AG04450 (cell line): ENCODE measurements at regions not wholly inside any gene's neighbourhood (a gene's known extent, or its start where the extent isn't known, plus 50 kb on each side); places are given as distances from the start of the nearest gene placed in this dataset.

ENCODE experiments used
- CTCF ChIA-PET: fragments of 300-600, 350-600 bp; formaldehyde crosslinking; extraction: SDS; loops from one replicate; lab custom pipeline; 2022; ENCODE audit warnings: antibody characterized with exemption, inconsistent platforms; lab: Charles Lee
- POLR2A ChIA-PET: fragments of 350-600 bp; formaldehyde crosslinking; extraction: SDS; loops from one replicate; lab custom pipeline; 2021; ENCODE audit warnings: antibody characterized with exemption, inconsistent platforms; lab: Yijun Ruan, JAX
- DNase-seq: peaks from one replicate; pipeline ENCODE4 v3.0.0-alpha.2; 2011; ENCODE audit warnings: low read depth, low spot score
- H3K27ac ChIP-seq: one replicate; pipeline ENCODE4 v1.5.1; 2012; ENCODE audit warnings: low read depth, low read length, control low read depth
- H3K27me3 ChIP-seq: one replicate; pipeline ENCODE4 v1.6.0; 2012; ENCODE audit warnings: low read length; ENCODE audit not compliant: control insufficient read depth, insufficient read depth
- H3K4me3 ChIP-seq: 2 replicates; pipeline ENCODE4 v1.5.1; 2011; ENCODE audit warnings: mild to moderate bottlenecking, low read depth, low read length, control low read depth
- H3K9me3 ChIP-seq: 2 replicates; pipeline ENCODE4 v1.5.1; 2012; ENCODE audit warnings: low read length; ENCODE audit not compliant: control insufficient read depth, insufficient read depth
- TF ChIP-seq, protein P1 (sequence below): IDR thresholded peaks from 2 replicates; pipeline ENCODE4 v1.5.1; 2011; ENCODE audit warnings: low read depth, low read length, control low read depth, inconsistent platforms

DNA sequence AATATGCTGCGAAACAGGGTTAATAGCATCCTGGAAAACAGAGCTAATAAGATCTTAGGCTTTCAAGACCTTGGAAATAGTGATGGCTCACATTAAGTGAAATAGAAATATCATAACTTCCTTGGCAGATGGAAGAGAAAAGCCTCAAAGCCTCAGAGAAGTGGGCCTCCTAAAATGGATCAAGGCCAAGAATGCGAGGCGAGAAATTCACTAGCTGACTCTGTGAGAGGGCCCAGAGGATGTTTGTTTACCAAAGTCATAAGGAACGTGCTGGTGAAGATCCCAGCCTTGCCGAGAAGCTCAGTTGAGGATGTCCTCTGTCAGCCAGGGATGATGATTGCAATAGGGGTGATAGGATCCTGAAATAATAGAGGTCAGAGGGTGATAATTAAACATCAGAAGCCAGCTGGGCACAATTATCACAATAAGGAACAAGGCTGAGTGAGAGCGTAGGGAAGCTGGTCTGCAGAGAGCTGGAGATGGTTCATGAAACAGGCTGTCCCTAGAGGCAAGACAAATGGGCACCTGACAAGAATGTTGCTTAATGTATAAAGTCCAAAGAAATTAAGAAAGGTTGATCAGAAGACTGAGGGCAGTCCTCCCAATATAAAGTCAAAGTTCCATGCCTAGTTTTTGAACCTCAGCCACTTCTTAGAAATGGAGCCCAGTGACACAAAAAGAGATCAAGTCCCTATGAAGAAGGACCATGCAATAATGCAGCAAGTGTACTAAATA lies 101.7 kb upstream of the COG2 start:
- Histone ChIP-seq H3K9me3 (no peaks in the 10 kb centered on the region), H3K27ac (no peak overlapping the region), H3K27me3 (no peaks in the 10 kb centered on the region), H3K4me3 (no peak overlapping the region)
- TF ChIP-seq, protein P1, sequence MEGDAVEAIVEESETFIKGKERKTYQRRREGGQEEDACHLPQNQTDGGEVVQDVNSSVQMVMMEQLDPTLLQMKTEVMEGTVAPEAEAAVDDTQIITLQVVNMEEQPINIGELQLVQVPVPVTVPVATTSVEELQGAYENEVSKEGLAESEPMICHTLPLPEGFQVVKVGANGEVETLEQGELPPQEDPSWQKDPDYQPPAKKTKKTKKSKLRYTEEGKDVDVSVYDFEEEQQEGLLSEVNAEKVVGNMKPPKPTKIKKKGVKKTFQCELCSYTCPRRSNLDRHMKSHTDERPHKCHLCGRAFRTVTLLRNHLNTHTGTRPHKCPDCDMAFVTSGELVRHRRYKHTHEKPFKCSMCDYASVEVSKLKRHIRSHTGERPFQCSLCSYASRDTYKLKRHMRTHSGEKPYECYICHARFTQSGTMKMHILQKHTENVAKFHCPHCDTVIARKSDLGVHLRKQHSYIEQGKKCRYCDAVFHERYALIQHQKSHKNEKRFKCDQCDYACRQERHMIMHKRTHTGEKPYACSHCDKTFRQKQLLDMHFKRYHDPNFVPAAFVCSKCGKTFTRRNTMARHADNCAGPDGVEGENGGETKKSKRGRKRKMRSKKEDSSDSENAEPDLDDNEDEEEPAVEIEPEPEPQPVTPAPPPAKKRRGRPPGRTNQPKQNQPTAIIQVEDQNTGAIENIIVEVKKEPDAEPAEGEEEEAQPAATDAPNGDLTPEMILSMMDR, result no peak
- no peak for DNase-seq
- POLR2A ChIA-PET, result no interaction called here
- CTCF ChIA-PET, result no interaction called here

DNA sequence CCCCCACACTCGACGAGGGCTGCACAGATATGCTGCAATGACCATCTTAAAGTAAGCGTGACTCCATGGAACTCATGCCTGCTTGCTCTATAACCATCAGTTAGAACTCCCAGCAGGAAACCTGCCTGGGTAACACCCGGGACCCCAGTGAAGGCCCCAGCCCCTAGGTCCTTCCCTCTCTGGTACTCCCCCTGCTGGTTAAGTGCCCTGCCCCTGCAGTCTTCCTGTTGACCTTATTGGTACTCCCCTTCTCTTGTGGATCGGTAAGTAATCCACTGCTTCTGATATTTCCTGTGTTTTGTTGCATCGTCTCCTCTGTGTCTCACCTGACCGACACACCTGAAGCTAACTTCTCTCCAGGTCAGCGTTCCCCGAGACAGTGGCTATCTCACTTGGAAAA lies 104.8 kb upstream of the COG2 start:
- TF ChIP-seq, protein P1, result no peak
- Histone ChIP-seq H3K9me3 (peaks cover 5% of the 10 kb centered on the region; the same call in 1 of the 2 replicates), H3K4me3 (no peak overlapping the region), H3K27ac (no peak overlapping the region), H3K27me3 (no peaks in the 10 kb centered on the region)
- no peak for DNase-seq
- POLR2A ChIA-PET, result no interaction called here
- CTCF ChIA-PET, result no interaction called here

DNA sequence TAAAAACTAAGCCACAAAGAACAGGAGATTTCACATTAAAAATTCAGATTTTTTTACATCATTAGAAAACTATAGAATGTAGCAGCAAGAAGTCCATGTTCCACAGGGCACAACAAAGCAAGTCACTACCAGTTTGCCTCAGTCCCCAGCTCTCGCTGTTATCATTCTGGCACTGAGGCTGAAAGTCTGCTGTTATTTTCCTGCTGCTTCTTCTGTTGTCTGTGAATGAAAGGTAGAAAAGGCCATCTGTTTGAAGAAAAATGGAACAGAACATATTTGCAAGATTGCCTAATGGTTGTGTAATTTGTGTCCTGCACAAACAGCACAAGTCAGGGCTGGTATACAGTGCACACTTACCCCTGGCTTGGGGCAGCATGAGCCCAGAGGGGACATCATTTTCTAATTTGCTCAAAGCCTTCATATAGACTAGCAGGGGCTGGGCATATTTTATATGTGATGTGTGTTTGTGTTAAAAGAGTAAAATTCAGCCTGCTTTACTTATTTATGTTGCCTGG lies 105.6 kb upstream of the COG2 start:
- ChIA-PET POLR2A (interaction anchor here (0.5 kb wide), 1 partner anchor 347 kb away, joined by 3 read pairs; no protein-coding TSS in a partner anchor), CTCF (no interaction called here)
- H3K27me3 ChIP-seq, result no peaks in the 10 kb centered on the region
- H3K27ac ChIP-seq, result no peak overlapping the region
- peaks cover 5% of the 10 kb centered on the region; the same call in 1 of the 2 replicates for H3K9me3 ChIP-seq
- DNase-seq, result no peak
- TF ChIP-seq, protein P1, result no peak
- H3K4me3 ChIP-seq, result no peak overlapping the region

DNA sequence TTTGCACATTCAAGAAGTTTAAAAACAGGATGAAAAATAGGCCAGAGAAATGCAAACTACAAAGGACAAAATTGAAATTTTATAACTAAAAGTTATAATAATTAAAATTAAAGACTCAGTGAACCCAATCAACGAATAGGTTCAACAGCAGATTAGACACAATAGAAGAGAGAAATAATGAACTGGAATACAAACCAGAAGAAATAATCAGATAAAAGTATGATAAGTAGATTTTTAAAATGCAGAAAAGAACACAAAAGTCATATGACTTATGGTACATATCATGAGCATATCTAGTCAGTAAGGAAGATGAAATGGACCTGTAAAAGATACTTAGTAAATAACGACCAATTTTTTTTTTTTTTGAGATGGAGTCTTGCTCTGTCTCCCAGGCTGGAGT lies 108.1 kb upstream of the COG2 start:
- peaks cover 5% of the 10 kb centered on the region; the same call in 1 of the 2 replicates for H3K9me3 ChIP-seq
- no peak overlapping the region for H3K27ac ChIP-seq
- H3K27me3 ChIP-seq, result no peaks in the 10 kb centered on the region
- H3K4me3 ChIP-seq, result no peak overlapping the region
- ChIA-PET POLR2A (no interaction called here), CTCF (no interaction called here)
- TF ChIP-seq, protein P1, result no peak
- DNase-seq, result no peak

DNA sequence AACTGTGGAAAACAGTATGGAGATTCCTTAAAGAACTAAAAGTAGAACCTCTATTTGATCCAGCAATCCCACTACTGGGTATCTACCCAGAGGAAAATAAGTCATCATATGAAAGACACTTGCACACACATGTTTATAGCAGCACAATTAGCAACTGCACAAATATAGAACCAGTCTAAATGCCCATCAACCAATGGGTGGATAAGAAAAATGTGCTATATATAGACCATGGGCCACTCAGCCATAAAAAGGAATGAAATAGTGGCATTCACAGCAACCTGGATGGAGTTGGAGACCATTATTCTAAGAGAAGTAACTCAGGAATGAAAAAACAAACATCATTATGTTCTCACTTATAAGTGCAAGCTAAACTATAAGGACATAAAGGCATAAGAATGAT lies 105.0 kb upstream of the PGBD5 start:
- H3K4me3 ChIP-seq, result no peak overlapping the region
- peaks cover 5% of the 10 kb centered on the region; the same call in 1 of the 2 replicates for H3K9me3 ChIP-seq
- no peaks in the 10 kb centered on the region for H3K27me3 ChIP-seq
- ChIA-PET POLR2A (no interaction called here), CTCF (no interaction called here)
- no peak overlapping the region for H3K27ac ChIP-seq
- DNase-seq, result no peak
- TF ChIP-seq, protein P1, result no peak
